DMS79 treated with DMSO at 0.1 percent for 48 hours (cell line): ENCODE measurements at regions not wholly inside any gene's neighbourhood (a gene's known extent, or its start where the extent isn't known, plus 50 kb on each side); places are given as distances from the start of the nearest gene placed in this dataset.

Experiments used
- DNase-seq: peaks from one replicate; lab custom pipeline; 2025; lab: John Stamatoyannopoulos, UW

DNA sequence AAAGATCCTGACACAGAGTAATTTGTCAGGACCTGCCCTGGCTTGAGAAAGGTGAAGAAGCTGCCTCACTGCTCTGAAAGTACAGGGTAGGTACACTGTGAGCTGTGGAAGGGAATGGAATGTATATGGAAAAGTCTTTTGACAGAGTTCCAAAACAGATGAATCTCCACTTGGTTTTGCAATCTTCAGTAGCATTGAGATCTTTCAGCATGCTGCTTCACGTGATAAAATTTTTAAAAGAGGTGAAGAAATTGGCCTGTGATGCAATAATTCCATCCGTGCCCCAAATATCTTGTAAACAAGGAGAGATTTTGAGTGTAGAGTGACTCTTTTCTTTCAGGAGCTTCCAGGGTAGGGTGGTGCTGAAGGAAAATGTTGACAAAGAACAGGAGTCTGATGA lies 123.1 kb downstream of the OSR1 start:
- DNase-seq: no peak

DNA sequence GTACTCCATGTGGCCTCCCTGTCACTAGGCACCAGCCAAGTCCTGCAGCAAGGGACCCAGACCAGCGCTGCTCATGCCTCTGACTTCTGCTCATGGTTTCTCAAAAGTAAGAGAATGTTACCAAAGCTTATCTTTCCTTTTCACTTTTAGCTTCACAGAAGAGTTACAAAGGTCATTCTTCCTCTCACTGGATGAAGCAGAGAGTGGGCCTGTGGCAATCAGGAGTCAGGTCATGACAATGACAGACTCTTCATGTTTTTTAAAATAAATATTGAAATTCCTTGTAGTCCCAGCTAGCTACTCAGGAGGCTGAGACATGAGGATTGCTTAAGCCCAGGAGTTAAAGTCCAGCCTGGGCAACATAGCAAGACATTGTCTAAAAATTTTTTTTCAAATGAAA lies 126.1 kb downstream of the OSR1 start:
- no peak for DNase-seq

DNA sequence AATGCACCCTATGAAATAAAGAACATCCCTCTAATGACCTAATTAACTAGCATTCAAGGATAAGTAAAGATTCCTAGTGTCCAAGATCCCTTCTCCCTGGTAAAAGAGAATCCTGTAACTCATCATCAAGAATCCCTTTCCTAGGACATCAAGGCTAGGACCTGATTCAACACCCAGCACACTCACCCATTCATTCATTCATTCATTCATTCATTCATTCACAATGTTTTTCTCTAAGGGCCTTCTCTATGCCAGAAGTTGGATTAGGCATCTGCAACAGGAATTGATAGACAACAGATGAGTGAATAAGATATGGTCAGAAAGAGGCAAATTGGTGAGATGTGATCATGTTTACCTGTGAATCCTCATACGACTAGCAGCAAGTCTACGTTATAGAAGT lies 126.8 kb downstream of the OSR1 start:
- DNase-seq: no peak

DNA sequence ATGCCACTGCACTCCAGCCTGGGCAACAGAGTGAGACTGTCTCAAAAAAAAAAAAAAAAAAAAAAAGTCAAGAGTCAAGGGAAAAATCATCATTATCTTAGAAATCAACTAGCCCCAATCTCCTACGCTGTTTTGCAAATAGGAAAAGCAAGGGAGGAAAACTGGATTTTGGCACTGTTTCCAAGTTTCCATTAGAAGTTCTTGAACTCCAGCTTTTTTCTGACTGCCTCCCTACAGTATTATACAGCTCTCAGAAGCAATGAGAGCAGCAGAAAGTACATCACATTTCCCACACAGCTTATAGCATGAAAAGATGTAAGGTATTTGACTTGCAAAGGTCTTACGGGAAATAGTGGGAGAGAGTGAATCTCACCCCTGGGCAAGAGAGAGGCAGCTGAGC lies 127.8 kb downstream of the OSR1 start:
- DNase-seq: no peak

DNA sequence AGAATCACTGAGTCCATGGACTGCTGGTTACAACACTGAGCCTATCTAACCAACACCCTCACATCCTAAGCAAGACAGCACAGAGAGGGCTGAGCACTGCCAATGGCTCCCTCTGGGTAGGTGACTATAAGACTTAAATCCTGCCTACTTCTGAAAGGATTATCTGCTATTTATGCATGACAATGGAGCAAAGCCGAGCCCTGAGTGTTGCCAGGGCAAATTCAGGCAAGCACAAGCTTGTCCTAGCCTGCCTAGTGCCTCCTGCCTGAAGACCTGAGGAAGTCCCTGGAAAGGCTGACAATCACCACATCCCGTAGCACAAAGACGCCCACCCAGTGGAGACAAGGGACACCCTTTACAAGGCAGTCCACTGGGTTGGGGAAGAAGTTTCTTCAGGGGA lies 129.7 kb downstream of the OSR1 start:
- DNase-seq: no peak

DNA sequence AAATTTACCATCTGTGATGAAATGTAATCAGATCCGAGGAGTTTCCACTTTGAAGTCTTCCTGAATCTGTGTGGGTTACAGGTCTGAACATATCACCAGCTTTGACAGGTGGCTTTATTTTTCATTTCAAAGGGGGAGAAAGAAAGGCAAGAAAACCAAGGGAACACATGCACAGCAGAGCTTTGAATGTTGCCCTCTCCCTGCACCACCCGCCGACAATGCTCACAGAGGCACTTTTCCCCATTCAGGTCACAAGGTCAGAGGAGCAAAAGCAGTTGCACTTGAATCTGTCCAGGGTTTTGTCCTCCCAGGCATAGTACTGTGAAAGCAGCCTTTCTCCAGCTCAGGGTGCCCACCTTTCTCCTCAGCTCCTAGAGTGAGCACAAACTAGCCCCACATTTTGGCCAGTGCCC lies 130.2 kb downstream of the OSR1 start:
- DNase-seq: no peak

DNA sequence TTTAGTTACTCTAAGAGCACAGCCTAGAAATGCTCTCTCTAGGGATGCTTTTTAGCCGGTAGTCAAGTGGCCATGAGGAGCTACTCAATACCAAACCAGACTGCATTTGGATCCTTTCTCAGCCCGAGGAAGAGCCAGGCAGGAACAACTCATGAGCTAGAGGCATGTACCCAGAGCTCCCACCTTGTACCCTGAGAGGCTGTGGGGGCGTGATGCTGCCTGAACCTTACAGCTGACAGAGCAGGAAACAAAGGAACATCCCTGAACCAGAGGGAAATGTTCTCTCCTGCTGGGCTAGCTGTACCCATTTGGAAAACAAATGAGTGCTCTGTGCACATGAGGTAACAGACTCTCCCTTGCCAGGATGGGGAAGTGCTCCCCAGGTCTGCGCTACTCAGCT lies 131.6 kb downstream of the OSR1 start:
- DNase-seq: no peak

DNA sequence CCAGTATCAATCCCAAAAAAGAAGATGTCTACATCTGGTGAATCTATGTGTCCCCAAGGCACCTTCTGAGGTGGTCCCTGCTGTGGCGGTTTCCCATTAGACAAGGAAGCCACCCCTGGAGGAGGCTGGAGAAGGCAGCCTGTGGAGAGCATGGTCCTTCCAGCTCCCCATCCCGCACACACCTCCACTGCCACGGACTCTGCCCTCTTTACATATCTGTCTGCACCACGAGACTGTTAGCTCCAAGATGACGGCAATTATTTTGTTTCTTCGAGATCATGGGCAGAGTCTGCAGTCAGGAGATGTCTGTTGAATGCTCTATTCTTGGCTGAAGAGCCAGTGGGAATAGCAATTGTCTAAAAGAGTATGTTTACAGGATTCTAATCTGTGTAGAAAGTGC lies 132.0 kb downstream of the OSR1 start:
- no peak for DNase-seq

DNA sequence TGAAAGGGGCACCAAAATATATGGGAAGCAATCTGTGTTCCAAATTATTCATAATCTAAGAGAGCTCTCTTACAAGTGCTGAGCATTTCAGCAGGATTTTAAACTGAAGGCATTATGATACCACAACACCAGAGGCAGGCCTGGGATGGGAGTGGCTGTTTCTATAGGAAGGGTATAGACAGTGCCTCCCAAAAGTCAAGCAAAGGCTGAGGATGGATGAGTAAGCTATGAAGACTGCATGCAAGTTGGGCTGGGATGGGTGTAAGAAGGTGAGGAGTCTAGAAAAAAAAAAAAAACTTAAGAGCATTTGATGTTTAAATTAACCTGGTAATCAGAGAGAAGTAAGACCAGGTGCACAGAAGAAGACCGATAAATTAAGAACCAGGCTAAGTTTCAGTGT lies 132.5 kb downstream of the OSR1 start:
- no peak for DNase-seq

DNA sequence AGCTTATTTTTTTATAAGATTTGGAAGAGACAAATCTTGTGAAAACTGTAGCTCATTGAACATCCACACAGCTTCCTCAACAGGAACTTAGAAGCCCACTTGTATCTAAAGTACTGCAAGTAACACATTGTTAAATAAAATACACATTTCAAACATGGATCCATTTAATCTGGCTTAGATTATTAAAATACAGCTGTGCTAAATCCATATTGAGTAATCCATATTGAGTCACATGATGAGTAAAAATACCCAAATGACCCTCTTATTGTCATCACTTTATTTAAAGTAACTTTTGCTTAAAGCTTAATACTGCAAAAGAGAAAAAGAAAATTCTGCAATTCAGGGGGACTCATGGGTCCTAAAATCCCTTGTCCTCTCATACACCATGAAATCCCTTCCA lies 133.3 kb downstream of the OSR1 start:
- no peak for DNase-seq

DNA sequence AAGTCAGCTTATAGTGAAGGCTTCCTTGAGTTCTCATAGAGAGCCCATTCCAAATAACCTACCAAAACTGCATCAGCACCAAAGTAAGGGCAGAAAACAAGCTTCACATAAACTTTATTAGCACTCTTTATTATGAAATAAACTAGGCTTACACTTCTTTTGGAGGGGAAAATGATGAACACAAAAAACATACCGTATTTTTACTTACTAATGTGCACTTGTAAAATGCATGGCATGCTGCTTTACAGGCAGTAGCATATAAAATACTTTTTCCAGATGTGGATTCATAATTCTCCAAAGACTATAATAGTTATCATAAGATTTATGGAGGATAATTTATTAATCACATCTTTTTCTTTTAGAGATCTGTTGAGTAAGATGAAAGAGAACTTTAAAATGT lies 133.9 kb downstream of the OSR1 start:
- no peak for DNase-seq

DNA sequence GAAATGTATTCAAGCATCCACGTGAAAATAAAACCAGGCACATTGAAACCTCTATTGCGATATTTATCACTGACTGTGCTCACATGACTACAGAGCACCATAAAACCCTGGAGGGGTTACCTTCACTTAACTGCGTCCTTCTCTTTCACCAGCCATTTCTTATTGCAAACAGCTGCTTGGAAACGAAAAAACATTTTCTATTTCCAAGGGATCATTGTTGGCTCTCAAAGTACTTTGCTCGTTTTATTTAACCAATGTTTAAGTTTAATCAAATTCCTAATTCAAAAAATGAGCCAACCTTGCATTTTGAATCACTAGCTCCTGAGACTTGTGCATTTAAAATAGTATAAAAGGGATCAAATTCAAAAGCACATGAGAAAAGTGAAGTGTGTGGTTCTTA lies 134.4 kb downstream of the OSR1 start:
- DNase-seq: no peak

DNA sequence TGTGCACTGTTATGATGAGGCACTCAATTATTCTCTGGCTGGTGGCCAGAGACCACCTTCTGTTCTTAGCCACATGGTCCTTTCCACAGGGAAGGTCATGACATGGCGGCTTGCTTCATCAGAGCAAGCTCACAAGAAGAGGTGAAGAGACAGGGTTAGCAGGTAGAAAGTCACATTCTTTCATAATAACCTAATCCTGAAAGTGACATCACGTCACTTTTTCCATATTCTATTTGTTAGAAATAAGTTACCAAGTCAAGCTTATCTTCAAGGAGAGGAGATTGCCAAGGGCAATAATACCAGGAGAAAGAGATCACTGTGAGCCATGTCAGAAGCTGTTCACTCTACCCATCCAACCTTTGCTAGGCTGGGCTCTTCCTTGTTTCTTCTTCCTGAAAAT lies 139.4 kb downstream of the OSR1 start:
- no peak for DNase-seq

DNA sequence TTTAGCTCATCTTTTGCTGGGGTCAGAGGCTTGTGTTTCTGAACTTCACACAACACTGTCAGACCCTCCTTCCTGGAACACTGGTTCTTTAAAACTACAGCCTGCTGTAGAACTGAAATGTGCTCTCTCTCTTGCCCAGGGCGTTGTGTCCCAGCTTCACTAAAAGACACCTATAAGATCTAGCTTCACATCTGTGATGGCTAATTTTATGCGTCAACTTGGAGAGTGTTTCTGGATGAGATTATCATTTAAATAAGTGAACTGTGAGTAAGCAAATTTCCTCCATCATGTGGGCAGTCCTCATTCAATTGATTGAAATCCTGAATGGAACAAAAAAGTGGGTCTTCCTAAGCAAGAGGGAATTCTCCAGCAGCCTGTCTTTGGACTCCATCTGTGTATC lies 140.3 kb downstream of the OSR1 start:
- DNase-seq: no peak

DNA sequence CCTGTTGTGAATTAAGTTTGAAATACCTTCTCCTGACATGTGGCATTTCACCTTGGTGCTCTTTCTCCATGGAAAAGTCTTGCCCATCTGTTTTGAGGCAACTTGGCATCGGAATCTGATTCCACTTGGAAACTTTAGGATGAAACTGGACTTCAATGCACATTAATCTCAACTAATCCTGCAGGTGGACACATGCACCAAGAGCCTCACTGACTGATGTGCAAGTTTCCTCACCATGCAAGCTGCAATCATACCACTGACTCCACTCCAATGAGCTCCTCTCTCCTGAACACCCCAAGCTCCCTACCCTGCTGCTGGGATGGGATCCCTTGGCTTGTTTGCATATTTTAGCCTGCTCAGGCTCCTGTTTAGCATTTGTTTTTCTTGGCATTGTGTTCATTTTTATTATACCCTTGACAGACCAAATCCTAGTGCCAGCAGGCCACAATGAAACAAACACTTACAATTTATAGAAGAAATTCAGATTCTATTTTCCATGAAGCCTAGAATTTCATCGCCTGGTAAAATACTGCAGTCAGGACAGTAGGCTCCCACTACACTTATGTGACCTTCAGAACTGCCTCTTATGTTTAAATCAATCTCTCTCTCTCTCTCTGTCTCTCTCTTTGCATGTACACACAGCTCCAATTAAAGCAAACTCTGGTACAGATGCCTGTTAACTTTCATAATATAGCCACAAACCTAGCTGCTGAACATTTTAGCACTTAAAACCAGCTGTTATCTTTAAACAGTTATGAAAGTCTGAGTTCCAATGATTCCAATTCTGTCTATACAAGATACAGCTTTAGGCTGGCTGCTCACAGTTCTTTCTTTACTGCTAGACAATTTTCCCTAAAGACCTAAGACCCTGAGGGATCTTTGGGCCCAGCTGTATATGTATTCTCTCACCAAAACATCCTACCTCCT lies 141.5 kb downstream of the OSR1 start:
- DNase-seq: no peak

DNA sequence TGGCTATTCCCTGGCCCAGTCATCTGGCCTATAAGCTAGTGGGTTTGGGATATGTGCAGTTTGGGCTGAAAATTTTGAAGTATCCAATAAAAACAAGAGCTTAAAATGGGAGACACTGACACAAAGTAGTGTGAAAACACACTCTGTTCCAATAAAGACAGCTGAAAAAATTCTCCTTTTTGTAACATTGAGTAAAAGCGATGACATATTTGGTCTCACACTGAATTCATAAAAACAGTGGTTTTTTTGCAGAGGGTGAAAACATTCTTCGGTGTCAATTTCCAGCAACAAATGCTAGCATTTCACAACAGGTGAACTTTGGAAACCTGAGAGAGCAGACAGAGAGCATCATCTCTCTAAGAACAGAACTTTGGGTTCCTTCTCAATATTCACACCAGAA lies 142.2 kb downstream of the OSR1 start:
- no peak for DNase-seq

DNA sequence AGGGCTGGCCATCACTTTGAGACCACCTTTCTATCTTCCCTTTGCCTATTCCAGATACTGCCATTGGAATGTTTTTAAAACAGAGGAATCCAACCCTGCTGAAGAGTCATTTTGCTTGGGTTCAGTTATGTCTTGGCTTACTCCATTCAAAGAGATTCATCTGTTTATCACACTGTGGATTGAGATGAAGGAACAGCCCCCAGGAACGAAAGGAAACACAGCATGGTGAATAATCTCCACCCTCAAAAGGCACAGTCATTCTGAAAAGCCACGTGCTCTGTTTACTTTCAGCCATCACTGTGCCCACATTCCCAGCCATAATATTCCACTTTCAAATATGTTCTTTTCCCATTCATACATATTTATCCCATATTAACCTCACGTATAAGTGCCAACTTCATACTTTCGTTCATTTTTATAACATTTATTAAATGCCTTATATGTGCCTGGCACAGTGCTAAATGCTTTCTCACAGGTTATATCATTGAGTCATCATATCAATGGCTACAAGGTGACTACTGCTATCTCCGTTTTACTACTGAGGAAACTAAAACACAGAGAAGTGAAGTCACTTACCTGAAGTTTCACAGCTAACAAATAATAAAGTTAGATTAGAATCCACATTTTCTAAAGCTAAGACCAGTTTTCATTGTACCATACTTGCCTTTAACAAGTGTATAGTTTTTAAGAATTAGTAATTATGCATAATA lies 143.6 kb downstream of the OSR1 start:
- DNase-seq: no peak

DNA sequence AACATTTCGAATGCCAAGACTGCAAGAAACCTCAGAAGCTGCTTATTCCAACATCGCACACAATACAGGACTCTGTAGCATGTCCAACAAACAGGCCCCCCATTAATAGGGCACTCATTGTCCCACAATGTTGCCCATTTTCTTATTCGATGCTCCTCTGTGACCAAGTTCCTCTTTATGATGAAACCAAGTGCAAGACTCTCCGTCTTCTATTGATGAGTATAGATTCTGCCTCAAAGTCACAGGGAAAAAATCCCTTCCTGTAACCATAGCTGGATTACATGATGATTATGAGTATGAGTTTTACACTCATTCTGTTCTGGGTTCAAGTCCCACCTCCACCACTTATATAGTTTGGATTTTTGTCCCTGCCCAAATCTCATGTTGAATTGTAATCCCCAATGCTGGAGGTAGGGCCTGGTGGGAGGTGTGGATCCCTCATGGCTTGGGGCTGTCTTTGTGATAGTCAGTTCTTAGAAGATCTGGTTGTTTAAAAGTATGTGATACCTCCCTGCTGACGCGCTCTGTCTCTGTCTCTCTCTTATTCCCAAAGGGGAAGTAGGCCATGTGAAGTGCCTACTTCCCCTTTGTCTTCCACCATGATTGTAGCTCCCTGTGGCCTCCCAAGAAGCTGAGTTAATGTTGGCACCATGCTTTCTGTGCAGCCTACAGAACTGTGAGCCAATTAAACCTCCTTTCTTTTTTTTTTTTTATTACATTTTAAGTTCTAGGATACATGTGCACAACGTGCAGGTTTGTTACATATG lies 148.7 kb downstream of the OSR1 start:
- DNase-seq: no peak

DNA sequence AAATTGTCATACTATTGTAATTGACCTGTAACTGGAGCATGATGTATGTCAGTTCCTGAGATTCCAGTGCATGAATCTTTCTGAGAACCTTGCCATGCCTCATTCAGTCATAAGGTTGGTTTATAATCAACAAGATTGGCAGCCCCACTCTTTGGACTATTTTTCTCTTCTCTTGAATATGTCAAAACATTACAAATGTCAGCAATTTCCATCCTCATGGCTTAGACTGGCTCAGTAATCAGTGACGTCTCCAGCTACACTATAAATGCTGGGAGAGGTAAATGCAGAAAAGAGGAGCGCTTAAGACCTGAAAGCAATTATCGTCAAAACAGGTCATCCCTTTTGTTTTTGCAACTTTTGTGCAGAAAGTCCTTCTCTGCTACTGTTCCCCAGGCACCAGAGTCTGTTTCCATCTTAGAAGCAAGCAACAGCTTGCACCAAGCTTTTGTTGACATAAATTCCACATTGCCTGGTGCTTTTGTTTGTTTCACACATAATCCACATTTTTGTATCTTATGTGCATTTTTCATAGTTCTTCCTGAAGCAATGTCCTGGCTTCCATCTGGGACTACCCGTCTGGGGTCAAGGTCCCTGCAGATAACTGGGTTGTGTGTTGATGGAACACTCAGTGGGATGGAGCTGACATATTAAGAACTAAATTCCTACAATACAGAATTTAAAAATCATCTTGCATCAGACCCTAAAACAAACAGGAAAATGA lies 149.8 kb downstream of the OSR1 start:
- no peak for DNase-seq

DNA sequence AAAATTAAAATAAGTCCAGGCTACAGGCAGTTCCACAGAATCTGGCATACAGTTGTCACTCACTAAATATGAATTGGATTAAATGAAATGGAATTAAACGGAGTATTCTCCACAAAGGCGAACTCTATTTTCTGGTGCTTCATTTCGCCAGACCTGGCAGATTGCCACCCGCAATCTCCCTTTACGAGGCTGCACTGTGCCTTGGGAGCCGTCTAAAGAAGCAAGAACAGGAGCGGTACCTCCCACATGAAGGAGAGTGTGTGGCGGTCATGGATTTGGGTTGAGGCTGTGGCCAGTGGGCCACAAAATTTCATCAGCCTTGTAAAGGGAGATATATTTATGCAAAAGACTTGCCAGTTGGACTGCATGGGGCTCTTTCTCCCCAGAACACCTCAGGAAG lies 151.0 kb downstream of the OSR1 start:
- peak; percentile 11 for DNase-seq

DNA sequence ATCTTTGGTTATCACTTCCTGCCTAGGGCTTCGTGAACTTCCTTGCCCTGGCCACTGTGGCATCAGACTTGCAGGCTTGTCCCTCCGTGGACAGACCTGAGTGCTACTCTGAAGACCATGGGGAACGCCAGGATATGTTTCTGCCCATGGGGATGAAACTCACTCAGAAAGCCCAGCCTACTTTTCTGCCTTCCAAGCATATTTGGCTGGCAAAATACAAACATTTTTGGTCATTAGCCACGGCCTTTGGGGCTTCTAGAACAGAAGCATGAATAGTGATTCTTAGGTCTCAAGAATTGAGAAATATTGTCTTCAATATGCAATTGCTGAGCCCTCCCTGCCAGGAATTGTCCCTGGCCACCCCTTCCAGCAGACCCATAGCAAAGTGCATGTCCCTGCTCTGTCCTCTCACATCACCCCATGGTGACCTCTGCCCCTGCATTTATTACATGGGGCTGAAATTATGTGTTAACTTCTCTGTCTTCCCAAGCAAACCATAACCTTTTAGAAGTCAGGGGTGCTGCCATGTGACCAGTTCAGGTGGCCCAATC lies 152.4 kb downstream of the OSR1 start:
- DNase-seq: no peak

DNA sequence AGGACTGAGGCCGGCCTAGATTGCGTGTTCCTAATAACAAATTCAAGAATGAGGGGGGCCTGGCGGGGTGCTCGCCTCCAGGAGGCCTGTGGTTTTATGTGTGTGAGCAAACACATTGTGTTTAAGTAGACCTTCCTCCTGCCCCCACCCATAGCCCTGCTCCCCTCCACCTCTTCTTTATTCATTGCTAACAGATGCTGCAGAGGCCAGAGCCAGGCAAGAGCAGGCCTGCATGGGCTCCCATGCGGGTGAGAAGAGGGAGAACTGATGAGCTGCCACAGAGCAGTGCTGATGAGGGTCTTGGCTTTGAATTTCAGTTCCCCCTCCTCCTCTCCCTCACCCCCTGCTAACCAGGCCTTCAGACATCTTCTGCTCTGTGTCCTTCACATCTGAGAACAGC lies 154.6 kb downstream of the OSR1 start:
- DNase-seq: no peak
